ENCODE measurements at regions not wholly inside any gene's neighbourhood (a gene's known extent, or its start where the extent isn't known, plus 50 kb on each side); places are given as distances from the start of the nearest gene placed in this dataset.

DNA sequence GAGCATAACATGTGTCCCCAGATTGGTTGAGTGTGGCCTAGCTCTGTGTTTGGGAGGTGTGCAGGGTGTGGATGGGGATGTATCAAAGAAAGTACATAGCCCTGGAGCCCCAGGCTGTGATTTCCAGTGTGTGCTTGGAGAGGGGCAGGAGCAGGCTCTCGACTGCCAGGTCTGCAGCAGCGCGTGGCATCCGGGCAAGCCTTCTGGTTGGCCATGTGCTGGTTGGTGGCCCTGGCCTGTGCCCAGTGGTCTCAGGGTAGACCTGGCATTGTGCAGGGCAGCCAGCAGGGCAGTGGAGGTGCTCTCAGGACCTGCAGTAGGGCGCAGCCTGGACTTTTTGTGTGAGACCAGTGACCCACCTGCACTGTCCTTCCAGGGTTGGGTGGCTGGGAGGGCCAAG lies 231.5 kb downstream of the UBE3A start:
- H3K4me3 ChIP-seq, result no peak overlapping the region
- 88% methylated on average over 4 of the region's 5 CpGs for WGBS
- TF ChIP-seq POLR2A (IDR thresholded peaks at IDR 0.05) (no peak), POLR2AphosphoS5 (IDR thresholded peaks at IDR 0.05) (no peak)
- TF ChIP-seq, protein P1, sequence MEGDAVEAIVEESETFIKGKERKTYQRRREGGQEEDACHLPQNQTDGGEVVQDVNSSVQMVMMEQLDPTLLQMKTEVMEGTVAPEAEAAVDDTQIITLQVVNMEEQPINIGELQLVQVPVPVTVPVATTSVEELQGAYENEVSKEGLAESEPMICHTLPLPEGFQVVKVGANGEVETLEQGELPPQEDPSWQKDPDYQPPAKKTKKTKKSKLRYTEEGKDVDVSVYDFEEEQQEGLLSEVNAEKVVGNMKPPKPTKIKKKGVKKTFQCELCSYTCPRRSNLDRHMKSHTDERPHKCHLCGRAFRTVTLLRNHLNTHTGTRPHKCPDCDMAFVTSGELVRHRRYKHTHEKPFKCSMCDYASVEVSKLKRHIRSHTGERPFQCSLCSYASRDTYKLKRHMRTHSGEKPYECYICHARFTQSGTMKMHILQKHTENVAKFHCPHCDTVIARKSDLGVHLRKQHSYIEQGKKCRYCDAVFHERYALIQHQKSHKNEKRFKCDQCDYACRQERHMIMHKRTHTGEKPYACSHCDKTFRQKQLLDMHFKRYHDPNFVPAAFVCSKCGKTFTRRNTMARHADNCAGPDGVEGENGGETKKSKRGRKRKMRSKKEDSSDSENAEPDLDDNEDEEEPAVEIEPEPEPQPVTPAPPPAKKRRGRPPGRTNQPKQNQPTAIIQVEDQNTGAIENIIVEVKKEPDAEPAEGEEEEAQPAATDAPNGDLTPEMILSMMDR (IDR thresholded peaks at IDR 0.05), result no peak
- intact Hi-C loops (cut with DNase I), result no loop called here
- DNase-seq (ENCODE audit: low spot score), result no peak
- H3K9me3 ChIP-seq, result no peaks in the 10 kb centered on the region
- H3K36me3 ChIP-seq, result no peaks in the 10 kb centered on the region
- H3K4me1 ChIP-seq (replicated peaks), result no peaks in the 10 kb centered on the region
- no peaks in the 10 kb centered on the region for H3K27me3 ChIP-seq (replicated peaks; ENCODE audit: insufficient read depth)
- no peak overlapping the region for H3K27ac ChIP-seq

DNA sequence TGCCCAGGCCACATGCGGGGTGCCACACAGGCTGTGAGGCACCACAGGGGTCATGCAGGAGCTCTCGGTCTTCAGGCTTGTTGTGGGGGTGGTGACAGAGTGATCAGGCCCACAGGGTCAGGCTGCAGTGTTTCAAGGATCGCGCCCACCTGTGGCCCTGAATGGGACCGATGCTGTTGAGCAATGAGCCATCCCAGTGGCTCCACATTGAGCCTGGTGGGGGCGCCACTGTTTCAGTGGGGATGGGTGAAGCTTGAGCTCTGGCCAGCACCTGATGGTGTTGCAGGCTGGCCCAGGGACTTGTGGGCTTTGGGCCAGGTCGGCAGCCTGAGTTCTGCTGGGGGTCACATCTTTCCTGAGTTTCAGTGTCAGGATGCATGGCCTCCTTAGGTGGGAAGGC lies 230.1 kb downstream of the UBE3A start:
- Histone ChIP-seq H3K4me1 (replicated peaks) (no peaks in the 10 kb centered on the region), H3K4me3 (no peak overlapping the region), H3K36me3 (no peaks in the 10 kb centered on the region), H3K9me3 (no peaks in the 10 kb centered on the region), H3K27me3 (replicated peaks; ENCODE audit: insufficient read depth) (no peaks in the 10 kb centered on the region), H3K27ac (no peak overlapping the region)
- DNase-seq (ENCODE audit: low spot score), result no peak
- TF ChIP-seq, protein P1 (IDR thresholded peaks at IDR 0.05), result no peak
- TF ChIP-seq POLR2A (IDR thresholded peaks at IDR 0.05) (no peak), POLR2AphosphoS5 (IDR thresholded peaks at IDR 0.05) (no peak)
- 83% methylated on average over 5 of the region's 7 CpGs for WGBS
- intact Hi-C loops (cut with DNase I), result no loop called here

DNA sequence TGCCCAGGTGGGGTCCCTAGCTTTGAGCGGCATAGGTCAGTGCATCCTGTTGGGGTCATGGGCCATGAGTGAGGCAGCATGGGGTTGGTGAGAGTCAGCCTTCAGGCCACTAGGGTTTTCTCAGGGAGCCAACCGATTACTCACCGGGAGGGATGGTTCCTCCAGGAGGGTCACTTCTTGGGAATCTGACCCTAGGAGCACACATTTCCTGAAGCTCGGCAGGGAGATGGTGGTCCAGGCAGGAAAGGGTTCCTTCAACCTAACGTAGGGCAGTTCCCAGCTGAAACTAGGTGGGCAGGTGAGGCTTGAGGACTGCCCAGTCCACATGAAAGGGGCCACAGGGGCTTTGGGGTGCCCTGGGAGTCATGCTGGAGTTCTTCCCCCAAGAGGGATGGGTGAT lies 218.0 kb downstream of the UBE3A start:
- H3K27me3 ChIP-seq (replicated peaks; ENCODE audit: insufficient read depth), result no peaks in the 10 kb centered on the region
- H3K4me1 ChIP-seq (replicated peaks), result no peaks in the 10 kb centered on the region
- no peak for TF ChIP-seq POLR2A (IDR thresholded peaks at IDR 0.05)
- no peak for TF ChIP-seq POLR2AphosphoS5 (IDR thresholded peaks at IDR 0.05)
- TF ChIP-seq, protein P1 (IDR thresholded peaks at IDR 0.05), result no peak
- H3K36me3 ChIP-seq, result no peaks in the 10 kb centered on the region
- H3K4me3 ChIP-seq, result no peak overlapping the region
- intact Hi-C loops (cut with DNase I), result no loop called here
- H3K27ac ChIP-seq, result no peak overlapping the region
- 83% methylated on average over 5 of the region's 5 CpGs for WGBS
- no peak for DNase-seq (ENCODE audit: low spot score)
- H3K9me3 ChIP-seq, result no peaks in the 10 kb centered on the region

DNA sequence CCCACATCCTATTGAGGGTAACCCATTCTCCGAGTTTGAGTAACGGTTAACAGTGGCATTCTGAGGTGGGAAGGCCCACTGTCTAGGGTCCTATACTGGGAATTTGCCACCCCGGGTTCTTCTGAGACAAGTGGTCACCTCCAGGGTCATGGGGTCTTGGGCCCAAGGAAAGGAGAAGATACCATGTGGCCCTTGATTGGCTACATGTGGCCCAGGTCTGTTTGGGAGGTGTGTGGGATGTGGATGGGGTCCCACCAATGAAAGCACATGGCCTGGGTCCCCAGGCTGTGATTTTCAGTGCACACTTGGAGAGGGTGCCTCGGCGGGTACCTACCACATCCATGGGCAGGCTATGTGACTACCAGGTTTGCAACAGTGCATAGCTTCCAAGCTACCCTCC lies 214.4 kb downstream of the UBE3A start:
- Histone ChIP-seq H3K4me3 (no peak overlapping the region), H3K36me3 (no peaks in the 10 kb centered on the region), H3K27me3 (replicated peaks; ENCODE audit: insufficient read depth) (no peaks in the 10 kb centered on the region), H3K9me3 (no peaks in the 10 kb centered on the region), H3K4me1 (replicated peaks) (no peaks in the 10 kb centered on the region), H3K27ac (no peak overlapping the region)
- 89% methylated on average over 5 of the region's 5 CpGs for WGBS
- no peak for DNase-seq (ENCODE audit: low spot score)
- intact Hi-C loops (cut with DNase I), result no loop called here
- TF ChIP-seq, protein P1 (IDR thresholded peaks at IDR 0.05), result no peak
- no peak for TF ChIP-seq POLR2A (IDR thresholded peaks at IDR 0.05)
- TF ChIP-seq POLR2AphosphoS5 (IDR thresholded peaks at IDR 0.05), result no peak

DNA sequence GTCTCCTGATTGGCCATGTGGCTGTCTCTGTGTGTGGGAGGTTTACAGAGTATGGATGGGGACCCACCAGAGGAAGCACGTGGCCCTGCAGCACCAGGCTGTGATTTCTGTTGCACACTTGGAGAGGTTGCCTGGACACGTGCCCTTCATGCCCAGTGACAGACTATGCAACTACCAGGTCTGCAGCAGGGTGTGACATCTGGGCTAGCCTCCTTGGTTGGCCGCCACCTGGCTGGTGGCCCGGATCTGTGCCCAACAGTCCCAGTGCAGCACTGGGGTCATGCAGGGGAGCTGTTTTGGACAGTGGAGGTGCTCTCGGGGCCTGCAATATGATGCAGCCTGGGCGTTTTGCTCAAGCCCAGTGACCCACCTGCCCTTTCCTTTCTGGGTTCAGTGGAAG lies 212.5 kb downstream of the UBE3A start:
- Histone ChIP-seq H3K27me3 (replicated peaks; ENCODE audit: insufficient read depth) (no peaks in the 10 kb centered on the region), H3K4me3 (no peak overlapping the region), H3K27ac (no peak overlapping the region), H3K9me3 (no peaks in the 10 kb centered on the region), H3K36me3 (no peaks in the 10 kb centered on the region), H3K4me1 (replicated peaks) (no peaks in the 10 kb centered on the region)
- intact Hi-C loops (cut with DNase I), result no loop called here
- no peak for TF ChIP-seq POLR2AphosphoS5 (IDR thresholded peaks at IDR 0.05)
- no peak for TF ChIP-seq POLR2A (IDR thresholded peaks at IDR 0.05)
- TF ChIP-seq, protein P1 (IDR thresholded peaks at IDR 0.05), result no peak
- DNase-seq (ENCODE audit: low spot score), result no peak
- 82% methylated on average over 6 of the region's 6 CpGs for WGBS
